Activated CD8-positive, alpha-beta memory T cell treated with anti-CD3 and anti-CD28 coated beads for 1 hour (primary cell): ENCODE measurements at regions not wholly inside any gene's neighbourhood (a gene's known extent, or its start where the extent isn't known, plus 50 kb on each side); places are given as distances from the start of the nearest gene placed in this dataset.
"Not testable (repeated sequence)": the region's sequence is repeated elsewhere in the genome, so short reads cannot be mapped to it uniquely, and the experiment has no call there.

Source experiments
- DNase-seq, 2 donors: peaks; one replicate each; pipeline ENCODE4 v3.0.0-alpha.2; 2020; ENCODE audit warnings: low read depth in 1 of 2; ENCODE audit errors: extremely low read depth in 1 of 2

DNA sequence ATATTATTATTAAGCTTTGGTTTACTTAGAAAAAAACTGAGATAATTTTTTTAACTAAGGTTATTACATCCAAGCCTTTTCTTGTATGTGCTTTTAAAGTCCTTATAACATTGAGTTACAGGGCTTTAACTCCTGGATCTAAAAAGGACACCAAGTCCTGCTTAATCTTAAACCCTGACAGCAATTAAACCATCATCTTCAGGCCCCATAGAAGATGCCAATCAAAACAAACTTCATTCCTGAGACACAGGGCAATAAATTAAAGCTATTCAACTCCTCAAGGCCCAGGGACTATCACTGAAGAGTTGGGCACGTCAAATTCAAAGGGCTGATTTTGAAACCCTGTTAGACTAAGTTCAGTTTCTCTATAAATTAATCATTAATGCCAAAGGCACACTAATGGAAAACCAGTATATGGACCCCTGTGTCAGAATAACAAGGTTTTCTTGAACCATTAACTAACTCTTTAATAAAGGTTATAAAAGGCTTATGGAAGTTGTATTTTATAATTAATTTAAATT, 1152.6 kb downstream of the NSUN3 start:
- no peak for DNase-seq

DNA sequence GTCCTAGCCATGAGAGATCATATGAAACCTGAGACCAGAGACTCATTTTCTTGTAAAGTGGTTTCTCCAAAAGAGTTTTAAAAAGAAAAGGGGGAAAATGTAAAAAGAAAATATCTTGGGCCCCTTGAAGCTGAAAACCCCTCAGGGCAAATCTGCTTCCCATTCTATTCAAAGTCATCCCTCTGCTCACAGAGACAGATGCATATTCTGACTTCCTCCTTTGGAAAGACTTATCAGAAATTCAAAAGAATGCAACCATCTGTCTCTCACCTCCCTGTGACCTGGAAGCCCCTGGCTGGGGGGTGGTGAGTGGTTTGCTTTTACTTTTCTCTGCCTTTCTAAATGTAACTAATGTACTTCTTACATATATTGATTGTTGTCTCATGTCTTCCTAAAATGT, 1154.8 kb downstream of the NSUN3 start:
- DNase-seq: no peak

DNA sequence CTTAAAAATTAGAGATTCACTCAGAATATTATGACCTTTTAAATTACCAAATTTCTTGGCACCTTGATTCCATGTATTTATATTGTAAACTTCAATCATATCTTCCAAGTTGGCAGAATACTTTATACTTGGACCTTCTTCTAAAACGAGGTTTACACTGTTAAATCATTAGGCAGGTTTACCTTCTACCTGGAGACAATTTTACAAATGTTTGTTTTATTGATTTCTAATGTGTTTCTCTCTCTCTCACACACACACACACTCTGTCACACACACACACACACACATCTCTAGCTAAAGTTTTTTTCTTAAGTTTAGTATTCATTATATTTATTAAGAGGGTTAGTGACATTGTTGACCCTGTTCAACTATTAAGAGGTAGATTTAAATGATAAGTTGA, 1155.6 kb downstream of the NSUN3 start:
- DNase-seq: no peak

DNA sequence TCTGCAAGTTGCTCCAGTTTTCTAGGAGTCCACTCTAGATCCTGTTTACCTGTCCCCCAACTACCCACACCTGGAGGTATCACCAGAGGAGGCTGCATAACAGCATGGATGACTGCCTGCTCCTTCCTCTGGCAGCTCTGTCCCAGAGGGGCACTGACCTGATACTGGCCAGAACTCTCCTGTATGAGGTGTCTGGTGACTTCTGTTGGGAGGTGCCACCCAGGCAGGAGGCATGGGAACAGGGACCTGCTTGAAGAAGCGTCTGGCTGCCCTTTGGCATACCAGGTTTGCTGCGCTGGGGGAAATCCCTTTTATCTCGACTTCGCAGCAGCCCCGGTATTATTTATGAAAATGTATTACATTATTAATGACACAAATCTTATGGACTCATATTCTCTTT, 1163.6 kb downstream of the NSUN3 start:
- no peak for DNase-seq

DNA sequence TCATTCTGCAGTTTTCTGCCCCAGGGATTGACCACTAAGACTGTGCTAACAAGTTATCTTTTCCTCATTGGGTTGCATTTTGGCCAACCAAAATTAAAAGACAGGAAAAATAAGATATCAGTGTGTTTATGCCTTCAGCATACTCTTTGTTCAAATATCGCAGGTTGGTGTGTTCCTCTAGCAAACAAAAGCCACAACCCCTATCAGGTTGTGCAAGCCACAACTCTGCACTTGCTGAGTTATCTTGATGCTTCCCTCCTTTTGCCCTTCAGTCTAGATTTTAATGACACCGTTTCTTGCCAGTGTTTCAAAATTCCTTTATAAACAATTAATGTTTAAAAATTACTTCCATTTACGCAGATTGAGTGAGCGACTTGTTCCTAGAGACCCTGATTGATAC, 1164.2 kb downstream of the NSUN3 start:
- DNase-seq: no peak

DNA sequence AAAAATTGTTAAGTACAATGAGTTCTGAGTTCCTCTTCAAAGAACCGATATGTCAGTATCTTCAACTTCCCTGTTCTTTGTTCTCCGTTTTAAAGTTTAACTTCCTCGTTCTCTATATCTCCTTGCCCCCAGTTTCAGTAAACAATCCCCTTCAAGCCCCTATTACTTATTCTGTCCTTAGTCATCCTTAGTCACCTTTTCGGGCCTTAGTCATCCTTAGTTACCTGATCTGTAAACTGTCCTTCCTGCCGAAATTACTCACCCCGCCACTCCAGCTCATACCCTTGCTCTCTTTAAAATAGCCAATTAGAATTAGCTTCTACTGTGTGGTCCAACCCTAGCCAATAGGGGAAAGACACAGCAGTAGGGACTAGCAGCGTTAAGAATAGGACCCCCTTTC, 1165.6 kb downstream of the NSUN3 start:
- DNase-seq: no peak

DNA sequence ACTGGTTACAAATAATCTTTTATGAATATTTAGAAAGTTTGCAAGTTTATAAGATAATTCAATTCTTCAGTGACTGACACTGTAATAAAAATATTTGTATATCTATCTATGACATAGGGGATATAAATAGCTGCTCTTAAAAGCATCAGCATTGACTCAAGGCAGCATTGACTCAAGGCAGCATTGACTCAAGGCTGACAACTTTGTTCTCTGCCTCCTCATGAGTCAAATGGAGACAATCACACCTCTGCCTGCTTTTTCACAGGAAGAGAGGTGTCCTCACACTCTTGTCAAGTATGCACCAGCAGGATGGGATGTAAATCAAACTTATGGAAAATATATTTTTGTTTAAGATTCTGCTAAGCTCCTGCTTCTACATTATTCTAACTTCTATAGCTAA, 1173.1 kb downstream of the NSUN3 start:
- DNase-seq: no peak

DNA sequence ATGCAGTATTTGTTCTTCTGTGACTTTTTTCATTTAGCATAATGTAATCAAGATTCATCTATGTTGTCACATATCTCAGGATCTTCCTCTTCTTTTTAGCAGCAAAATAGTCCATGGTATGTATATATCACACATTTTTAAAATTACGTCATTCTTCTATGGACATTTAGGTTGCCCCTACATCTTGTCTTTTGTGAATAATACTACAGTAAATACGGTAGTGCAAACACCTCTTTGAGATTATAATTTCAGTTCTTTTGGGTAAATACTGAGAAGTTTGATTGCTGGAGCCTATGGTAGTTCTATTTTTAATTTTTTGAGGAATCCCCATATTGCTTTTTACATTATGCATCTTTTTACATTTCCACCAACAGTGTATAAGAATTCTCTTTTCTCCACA, 1174.9 kb downstream of the NSUN3 start:
- DNase-seq: no peak

DNA sequence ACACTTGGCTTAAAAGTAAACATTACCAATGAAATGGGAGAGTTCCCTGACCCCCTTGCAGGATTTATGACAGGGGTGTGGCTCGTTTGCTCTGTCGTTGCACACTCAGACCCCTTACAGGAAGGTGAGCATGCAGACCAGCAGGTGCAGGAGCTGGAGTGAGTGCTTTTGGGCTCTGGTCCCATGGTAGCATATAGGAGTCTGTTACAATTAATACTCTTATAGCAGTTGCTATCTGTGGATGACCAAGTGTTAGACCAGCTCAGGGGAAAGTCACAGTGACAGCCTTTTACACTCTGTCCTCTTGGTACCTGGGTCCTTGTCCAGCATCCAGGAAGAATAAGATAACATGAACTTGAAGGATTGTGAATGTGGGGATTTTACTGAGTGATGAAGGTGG, 1177.5 kb downstream of the NSUN3 start:
- no peak for DNase-seq

DNA sequence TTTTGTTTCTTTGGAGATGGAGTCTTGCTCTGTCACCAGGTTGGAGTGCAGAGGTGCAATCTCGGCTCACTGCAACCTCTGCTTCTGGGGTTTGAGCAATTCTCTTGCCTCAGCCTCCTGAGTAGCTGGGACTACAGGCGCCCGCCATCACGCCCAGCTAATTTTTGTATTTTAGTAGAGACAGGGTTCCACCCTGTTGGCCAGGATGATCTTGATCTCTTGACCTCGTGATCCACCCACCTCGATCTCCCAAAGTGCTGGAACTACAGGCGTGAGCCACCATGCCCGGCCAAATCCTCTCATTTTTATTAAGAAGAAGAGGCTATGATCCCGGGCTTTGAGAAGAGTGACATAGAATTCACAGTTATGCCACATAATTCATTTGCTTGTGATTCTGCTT, 1178.4 kb downstream of the NSUN3 start:
- DNase-seq: not testable (repeated sequence)

DNA sequence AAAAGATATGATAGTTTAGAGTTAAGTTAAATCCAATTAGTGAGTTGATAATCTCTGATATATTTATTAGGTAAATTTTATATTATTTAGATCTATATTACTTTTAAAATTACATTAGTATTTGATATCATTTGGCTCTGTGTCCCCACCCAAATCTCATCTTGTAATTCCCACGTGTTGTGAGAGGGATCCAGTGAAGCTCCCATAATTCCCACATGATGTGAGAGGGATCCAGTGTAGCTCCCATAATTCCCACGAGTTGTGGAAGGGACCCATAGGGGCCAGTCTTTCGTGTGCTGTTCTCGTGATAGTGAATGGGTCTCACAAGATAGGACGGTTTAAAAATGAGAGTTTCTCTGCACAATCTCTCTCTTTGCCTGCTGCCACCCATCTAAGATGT, 1183.6 kb downstream of the NSUN3 start:
- no peak for DNase-seq

DNA sequence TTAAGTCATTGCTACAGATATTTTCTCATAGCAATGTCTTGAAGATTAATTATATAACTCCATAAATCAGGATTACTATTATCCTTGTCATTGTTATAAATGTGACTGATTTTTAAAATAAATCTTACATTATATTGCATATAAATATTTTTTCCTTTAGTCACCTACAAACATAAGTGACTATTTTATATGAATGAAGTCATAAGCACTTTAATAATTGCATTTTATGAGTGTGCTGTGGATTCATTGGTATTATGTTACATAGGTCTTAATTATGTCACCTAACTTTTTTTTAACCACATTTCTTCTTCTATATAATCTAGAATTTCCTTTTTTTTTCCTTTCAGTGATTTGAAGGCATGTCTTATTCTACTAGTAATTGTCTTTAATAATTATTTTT, 1191.2 kb downstream of the NSUN3 start:
- no peak for DNase-seq

DNA sequence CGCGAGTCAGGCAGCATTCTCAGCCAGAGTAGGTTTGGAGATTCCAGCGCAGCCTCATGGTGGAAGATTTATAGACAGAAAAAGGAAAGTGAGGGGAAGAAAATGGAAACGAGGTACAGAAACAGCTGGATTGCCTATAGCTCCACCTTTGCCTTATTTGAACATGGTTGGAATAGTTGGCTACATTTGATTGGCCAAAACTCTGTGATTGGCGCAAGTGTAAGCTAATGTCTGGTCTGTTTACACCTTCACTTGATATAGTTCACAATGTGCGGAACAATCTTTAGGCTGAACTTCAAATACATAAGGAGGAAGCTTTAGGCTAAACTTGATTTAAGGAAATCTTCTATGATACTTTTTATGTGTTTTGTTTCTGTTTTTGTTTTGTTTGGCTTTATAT, 1191.9 kb downstream of the NSUN3 start:
- DNase-seq: no peak

DNA sequence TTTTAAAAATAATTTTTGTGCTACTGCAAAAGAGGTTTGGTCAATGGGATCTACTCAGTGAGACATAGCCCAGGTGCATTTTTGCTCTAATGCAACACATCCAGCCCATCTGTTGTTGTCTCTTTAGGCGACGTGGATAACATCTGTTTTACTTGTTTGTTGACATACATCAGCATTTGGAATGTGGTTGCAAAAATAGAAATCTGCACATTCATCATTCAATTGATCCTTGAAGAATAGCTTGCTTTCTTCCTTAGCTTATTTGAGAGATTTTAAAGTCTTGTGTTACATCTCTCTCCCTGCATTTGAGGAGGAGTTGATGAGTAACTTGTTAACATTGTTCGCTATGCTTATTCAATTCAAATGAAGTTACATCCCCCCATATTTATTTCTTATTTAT, 1202.3 kb downstream of the NSUN3 start:
- no peak for DNase-seq

DNA sequence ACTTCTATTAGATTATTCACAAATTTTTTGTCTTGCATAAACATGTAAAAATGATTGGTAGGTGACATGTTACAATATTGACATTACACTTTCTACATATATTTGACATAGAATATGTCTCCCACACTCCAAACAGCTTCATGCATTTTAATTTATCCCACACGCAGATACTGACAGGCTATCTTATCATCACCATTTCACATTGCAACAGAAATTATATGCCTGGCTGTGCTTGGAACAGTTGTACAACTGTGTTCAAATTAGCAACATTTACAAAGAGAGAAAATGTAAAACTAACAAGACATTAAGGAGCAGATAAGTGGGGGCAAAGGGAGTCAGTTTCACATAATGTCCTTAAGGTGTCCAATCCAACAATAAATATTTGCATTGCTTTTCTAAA, 1208.5 kb downstream of the NSUN3 start:
- DNase-seq: no peak

DNA sequence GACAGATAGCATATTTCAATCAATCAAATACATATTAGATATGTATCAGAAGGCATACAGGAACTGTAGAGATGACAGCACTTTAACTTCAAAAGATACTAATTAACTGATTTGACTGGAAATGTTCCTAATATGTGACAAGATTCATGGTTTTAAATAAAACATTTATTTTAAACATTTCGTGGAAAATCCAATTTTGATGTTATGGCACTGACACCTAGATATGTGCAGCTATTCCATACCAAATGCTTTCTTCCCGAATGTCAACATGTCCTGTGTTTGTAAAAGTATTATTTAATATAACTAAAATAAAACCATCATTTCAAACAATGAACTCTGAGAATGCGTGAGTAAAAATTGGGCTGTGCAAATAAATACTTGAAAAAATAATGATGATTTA, 1209.3 kb downstream of the NSUN3 start:
- DNase-seq: no peak

DNA sequence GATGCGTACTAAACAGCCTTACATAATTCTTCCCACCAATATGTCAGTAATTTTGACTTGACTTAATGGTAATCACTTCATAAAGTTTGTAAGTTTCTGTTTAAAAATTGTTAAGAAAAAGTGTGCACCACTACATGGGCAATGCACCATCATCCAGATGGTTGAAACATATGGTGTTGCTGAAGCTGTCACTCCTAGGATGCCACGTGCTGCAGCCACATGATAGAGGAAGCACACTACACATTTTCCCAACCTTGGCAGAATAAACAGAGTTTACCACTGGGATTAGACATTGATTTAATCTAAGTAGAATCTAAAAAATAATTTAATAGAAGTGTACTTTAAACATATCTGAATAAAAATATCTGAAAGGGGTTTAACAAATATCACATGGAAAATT, 1209.9 kb downstream of the NSUN3 start:
- no peak for DNase-seq

DNA sequence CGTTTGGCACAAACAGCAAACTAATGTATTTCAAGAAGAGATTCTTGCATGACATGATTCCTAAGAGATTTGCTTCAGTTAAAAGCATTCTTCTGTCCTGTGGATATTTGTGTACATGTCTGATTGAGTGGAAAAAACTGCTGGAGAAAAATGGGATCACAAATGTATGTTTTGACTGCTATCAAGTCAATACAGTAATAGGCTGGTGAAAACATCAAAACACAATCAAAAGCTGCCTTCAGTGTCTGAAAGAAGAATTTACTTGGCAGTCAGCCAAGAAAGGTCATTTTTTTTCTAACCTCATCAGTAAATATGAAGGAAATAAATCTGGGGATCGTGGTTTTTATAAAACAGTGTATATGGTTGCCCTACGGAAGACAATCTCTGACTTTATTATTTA, 1214.8 kb downstream of the NSUN3 start:
- no peak for DNase-seq

DNA sequence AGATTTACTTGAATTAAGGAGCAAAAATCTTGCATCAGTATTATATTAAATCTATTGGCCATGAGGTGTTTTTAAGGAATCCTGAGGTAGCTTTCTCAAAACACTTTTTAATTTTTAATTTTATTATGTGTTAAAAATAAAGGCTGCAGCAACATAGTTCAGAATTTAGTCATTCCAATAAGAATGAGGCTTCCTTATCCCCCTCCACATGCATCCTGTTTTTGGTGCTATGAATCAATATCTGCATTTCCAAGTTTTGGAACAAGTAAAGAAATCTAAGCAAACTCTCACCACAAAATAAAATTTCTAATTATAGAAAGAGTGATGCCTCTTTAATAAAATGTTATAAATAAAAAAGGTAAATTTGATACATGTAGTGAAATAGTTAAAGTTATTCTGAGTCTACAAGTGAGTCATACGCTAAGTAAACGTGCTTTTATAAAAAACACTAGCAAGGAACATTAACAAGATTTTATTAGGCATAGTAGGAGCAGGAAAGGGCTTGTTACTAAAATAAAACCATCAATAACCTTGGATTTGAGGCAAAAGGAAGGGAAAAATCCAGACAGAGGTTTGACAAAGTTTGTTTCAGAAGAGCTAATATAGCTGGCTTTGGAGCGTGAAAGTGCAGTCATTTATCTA, 1218.0 kb downstream of the NSUN3 start:
- no peak for DNase-seq

DNA sequence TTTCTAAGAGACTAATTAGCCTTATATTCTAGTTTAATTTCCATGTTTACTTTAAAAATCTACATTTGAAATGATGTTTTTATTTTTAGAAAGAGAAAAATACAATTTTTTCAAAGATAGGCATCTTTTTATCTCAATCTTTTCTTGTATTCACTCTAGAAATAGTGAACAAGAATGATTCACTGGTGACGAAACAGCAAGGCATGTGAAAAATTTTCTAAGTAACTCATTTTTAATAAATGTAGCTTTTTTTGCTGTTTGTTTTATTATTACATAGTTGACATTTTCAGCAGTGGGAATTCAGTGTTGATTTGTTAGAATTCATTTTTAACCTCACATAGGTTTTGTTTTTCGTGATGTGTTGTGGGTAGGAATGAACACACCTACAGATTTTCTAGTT, 1226.4 kb downstream of the NSUN3 start:
- no peak for DNase-seq

DNA sequence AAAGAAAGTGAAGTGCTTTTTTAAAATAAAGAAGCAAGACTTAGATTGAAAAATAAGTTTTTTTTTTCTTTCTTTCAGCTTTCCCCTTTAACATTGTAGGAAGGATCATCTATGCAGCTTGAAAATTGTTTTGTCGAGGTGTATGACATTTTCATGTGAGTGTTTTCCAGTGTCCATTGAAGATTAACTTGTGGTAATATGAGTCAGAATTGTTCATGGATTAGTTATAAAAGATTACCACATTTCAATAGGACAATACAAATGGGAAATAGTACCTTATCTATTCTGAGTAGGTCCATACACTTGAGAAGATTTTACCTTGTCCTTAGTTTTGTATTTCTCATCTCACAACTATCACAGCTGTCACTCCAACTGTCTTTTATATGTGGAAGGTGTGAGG, 1234.7 kb downstream of the NSUN3 start:
- DNase-seq: no peak

DNA sequence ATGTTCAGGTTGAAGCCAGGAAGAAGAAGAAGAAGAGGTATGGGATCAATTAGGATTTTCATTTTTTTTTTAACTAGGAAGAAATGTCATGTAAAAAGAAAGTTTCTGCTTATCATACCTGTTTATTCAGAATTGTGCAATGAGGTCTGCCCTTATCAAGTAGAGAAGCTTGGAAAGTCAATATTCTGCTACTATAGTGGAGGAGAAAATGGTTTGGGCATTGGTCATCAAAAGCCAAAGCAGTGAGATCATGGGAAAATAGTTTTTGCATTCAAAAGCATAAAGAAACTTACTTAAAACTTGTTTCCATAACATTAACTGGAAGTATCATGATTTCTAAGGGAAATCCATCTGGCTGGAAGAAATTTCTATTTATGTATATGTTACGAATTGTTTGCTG, 1239.2 kb downstream of the NSUN3 start:
- DNase-seq: no peak

DNA sequence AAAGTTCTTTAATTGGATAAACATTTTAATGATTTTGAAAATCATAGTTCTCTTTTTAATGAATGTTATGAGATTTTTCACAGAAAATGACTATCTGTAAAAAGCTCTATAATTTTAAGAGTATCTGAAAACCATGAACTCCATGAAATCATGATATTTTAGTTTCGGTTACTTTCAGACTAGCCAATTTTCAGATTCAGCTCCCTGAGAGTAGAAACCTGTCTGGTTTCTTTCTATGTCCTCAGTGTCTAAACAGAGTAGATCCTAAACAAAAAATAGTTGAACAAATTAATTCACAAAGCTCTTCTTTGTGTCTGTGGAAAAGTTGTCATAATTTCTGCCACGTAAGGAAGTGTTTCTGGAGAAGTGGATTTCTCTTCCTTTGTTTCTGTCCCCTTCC, 1247.7 kb downstream of the NSUN3 start:
- DNase-seq: no peak
